Liver (tissue), 7 donors: ENCODE measurements at regions not wholly inside any gene's neighbourhood (a gene's known extent, or its start where the extent isn't known, plus 50 kb on each side); places are given as distances from the start of the nearest gene placed in this dataset.

Source experiments
- DNase-seq: peaks from one replicate; pipeline ENCODE4 v3.0.0-alpha.2; 2017; ENCODE audit warnings: low spot score
- H3K27ac ChIP-seq, 2 donors: one replicate each; pipeline ENCODE4 v1.7.0; 2013; ENCODE audit warnings: inconsistent platforms in 2 of 2, low read length in 2 of 2, control low read depth in 1 of 2, low read depth in 1 of 2, mild to moderate bottlenecking in 1 of 2
- H3K27me3 ChIP-seq, 4 donors: one replicate each; pipeline versions ENCODE4 v1.6.1 to v1.7.0; 2013; ENCODE audit warnings: low read length in 3 of 4, inconsistent platforms in 1 of 4, mild to moderate bottlenecking in 1 of 4, moderate library complexity in 1 of 4; ENCODE audit not compliant: control insufficient read depth in 4 of 4, insufficient read depth in 4 of 4
- H3K36me3 ChIP-seq, 4 donors: one replicate each; pipeline versions ENCODE4 v1.6.1 to v1.7.0; 2013; ENCODE audit warnings: low read length in 3 of 4, mild to moderate bottlenecking in 3 of 4, low read depth in 1 of 4, moderate library complexity in 1 of 4; ENCODE audit not compliant: control insufficient read depth in 4 of 4, insufficient read depth in 3 of 4
- H3K4me1 ChIP-seq, 4 donors: one replicate each; pipeline versions ENCODE4 v1.6.1 to v1.7.0; 2013; ENCODE audit warnings: low read length in 3 of 4, mild to moderate bottlenecking in 3 of 4, moderate library complexity in 1 of 4; ENCODE audit not compliant: control insufficient read depth in 4 of 4, insufficient read depth in 4 of 4
- H3K4me3 ChIP-seq, 3 donors: one replicate each; pipeline versions ENCODE4 v1.6.1 to v1.7.0; 2013; ENCODE audit warnings: low read length in 3 of 3, control low read depth in 1 of 3, low read depth in 1 of 3, mild to moderate bottlenecking in 1 of 3
- H3K9ac ChIP-seq, 2 donors: one replicate each; pipeline ENCODE4 v1.7.0; 2013; ENCODE audit warnings: low read length in 2 of 2, mild to moderate bottlenecking in 2 of 2, moderate library complexity in 2 of 2, control low read depth in 1 of 2, low read depth in 1 of 2
- H3K9me3 ChIP-seq, 4 donors: one replicate each; pipeline versions ENCODE4 v1.6.1 to v1.7.0; 2013; ENCODE audit warnings: low read length in 3 of 4; ENCODE audit not compliant: control insufficient read depth in 4 of 4
- EGR1 ChIP-seq, 2 donors: IDR thresholded peaks; 2 replicates each; pipeline ENCODE4 v1.6.1; 2016 to 2018; ENCODE audit warnings: antibody characterized with exemption in 2 of 2, low read depth in 2 of 2
- FOXA1 ChIP-seq: IDR thresholded peaks from 2 replicates; pipeline ENCODE4 v1.6.1; 2016; ENCODE audit warnings: antibody characterized with exemption
- FOXA2 ChIP-seq: IDR thresholded peaks from 2 replicates; pipeline ENCODE4 v1.6.1; 2016; ENCODE audit warnings: antibody characterized with exemption
- GABPA ChIP-seq, 2 donors: IDR thresholded peaks in 1 of 2; conservative IDR thresholded peaks in 1 of 2; 2 replicates each; pipeline ENCODE4 v1.6.1; 2016; ENCODE audit warnings: antibody characterized with exemption in 2 of 2, mild to moderate bottlenecking in 1 of 2, moderate library complexity in 1 of 2
- HNF4A ChIP-seq, 2 donors: conservative IDR thresholded peaks; 2 replicates each; pipeline ENCODE4 v1.6.1; 2016; ENCODE audit warnings: antibody characterized with exemption in 2 of 2, mild to moderate bottlenecking in 2 of 2
- HNF4G ChIP-seq: IDR thresholded peaks from 2 replicates; pipeline ENCODE4 v1.6.1; 2016; ENCODE audit warnings: antibody characterized with exemption
- JUND ChIP-seq, 2 donors: IDR thresholded peaks; 2 replicates each; pipeline ENCODE4 v1.6.1; 2016; ENCODE audit warnings: antibody characterized with exemption in 2 of 2
- NR2F2 ChIP-seq: IDR thresholded peaks from 2 replicates; pipeline ENCODE4 v1.6.1; 2016; ENCODE audit warnings: antibody characterized with exemption
- RAD21 ChIP-seq, 2 donors: IDR thresholded peaks; 2 replicates each; pipeline ENCODE4 v1.6.1; 2016; ENCODE audit warnings: antibody characterized with exemption in 2 of 2, mild to moderate bottlenecking in 2 of 2
- RXRA ChIP-seq, 2 donors: IDR thresholded peaks; 2 replicates each; pipeline ENCODE4 v1.6.1; 2017 to 2018; ENCODE audit warnings: antibody characterized with exemption in 2 of 2, mild to moderate bottlenecking in 1 of 2
- SP1 ChIP-seq: IDR thresholded peaks from 2 replicates; pipeline ENCODE4 v1.6.1; 2018; ENCODE audit warnings: antibody characterized with exemption, mild to moderate bottlenecking
- TAF1 ChIP-seq: conservative IDR thresholded peaks from 2 replicates; pipeline ENCODE4 v1.6.1; 2016; ENCODE audit warnings: antibody characterized with exemption, mild to moderate bottlenecking
- YY1 ChIP-seq: IDR thresholded peaks from 2 replicates; pipeline ENCODE4 v1.6.1; 2016; ENCODE audit warnings: antibody characterized with exemption, mild to moderate bottlenecking
- TF ChIP-seq, protein P1 (sequence below): IDR thresholded peaks from 2 replicates; pipeline ENCODE4 v1.6.1; 2016; ENCODE audit warnings: antibody characterized with exemption, mild to moderate bottlenecking
- TF ChIP-seq, protein P2 (sequence below): fragments of 150-350 bp; IDR thresholded peaks from 2 replicates; pipeline ENCODE4 v1.5.1; 2017; ENCODE audit warnings: improper control_type of control experiment, low read depth, low read length; ENCODE audit not compliant: missing input control
- TF ChIP-seq, protein P3 (sequence below): IDR thresholded peaks from 2 replicates; pipeline ENCODE4 v1.6.1; 2016; ENCODE audit warnings: antibody characterized with exemption
- TF ChIP-seq, protein P4 (sequence below): IDR thresholded peaks from 2 replicates; pipeline ENCODE4 v1.6.1; 2016; ENCODE audit warnings: antibody characterized with exemption
- TF ChIP-seq, protein P5 (sequence below): IDR thresholded peaks from 2 replicates; pipeline ENCODE4 v1.6.1; 2016; ENCODE audit warnings: antibody characterized with exemption
- donor health status: healthy.
- donor health status: healthy.
- donor health status: healthy.
- donor health status: healthy.

DNA sequence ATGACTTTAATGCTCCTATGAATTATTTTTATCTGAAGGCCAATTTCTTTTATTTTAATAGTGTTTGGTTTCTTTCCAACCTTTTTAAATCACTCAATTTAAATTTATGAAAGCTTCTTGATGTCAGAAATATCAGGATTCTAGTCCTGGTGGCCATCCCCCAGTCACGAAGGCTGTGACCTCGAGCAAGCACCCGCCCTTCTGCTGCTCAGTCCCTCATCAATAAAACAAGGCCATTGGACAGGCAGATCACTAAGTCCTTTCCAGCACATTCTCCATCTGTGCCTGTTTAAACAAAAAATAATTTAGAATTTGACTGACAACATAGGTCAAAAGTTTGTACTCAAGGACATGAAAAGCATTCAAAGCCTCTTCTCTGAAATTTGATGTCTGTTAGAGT, 483.6 kb upstream of the VRK2 start (continued):
- TF ChIP-seq, protein P1, sequence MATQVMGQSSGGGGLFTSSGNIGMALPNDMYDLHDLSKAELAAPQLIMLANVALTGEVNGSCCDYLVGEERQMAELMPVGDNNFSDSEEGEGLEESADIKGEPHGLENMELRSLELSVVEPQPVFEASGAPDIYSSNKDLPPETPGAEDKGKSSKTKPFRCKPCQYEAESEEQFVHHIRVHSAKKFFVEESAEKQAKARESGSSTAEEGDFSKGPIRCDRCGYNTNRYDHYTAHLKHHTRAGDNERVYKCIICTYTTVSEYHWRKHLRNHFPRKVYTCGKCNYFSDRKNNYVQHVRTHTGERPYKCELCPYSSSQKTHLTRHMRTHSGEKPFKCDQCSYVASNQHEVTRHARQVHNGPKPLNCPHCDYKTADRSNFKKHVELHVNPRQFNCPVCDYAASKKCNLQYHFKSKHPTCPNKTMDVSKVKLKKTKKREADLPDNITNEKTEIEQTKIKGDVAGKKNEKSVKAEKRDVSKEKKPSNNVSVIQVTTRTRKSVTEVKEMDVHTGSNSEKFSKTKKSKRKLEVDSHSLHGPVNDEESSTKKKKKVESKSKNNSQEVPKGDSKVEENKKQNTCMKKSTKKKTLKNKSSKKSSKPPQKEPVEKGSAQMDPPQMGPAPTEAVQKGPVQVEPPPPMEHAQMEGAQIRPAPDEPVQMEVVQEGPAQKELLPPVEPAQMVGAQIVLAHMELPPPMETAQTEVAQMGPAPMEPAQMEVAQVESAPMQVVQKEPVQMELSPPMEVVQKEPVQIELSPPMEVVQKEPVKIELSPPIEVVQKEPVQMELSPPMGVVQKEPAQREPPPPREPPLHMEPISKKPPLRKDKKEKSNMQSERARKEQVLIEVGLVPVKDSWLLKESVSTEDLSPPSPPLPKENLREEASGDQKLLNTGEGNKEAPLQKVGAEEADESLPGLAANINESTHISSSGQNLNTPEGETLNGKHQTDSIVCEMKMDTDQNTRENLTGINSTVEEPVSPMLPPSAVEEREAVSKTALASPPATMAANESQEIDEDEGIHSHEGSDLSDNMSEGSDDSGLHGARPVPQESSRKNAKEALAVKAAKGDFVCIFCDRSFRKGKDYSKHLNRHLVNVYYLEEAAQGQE, result no peak
- no peak for TF ChIP-seq FOXA1
- TF ChIP-seq JUND (IDR thresholded peaks at IDR 0.05), result no peak
- TF ChIP-seq FOXA2, result no peak
- no peak for TF ChIP-seq GABPA (IDR thresholded peaks at IDR 0.05 in 1 of 2, conservative IDR thresholded peaks at IDR 0.05 in 1 of 2)

DNA sequence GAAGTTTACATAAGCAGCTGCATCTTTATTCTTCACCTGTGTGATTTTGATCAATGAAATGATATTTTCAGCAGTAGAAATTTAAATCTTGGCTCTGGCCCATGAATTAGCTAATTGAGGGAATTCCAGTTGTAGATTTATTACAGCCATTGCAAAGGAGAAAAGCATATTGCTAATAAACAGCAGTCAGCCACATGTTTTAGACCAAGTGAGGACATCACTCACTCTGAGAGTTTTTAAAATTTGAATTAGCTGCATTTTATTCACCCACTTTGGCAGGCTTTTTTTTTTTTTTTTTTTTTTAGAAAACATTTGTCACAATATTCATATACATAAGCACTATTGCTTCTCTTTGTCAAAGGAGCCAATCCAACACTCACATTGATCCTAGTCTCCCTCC, 479.4 kb upstream of the VRK2 start:
- no peaks in the 10 kb centered on the region for H3K9me3 ChIP-seq
- H3K4me3 ChIP-seq, result no peak overlapping the region
- DNase-seq, result no peak
- H3K9ac ChIP-seq, result no peak overlapping the region
- no peak for TF ChIP-seq RXRA (IDR thresholded peaks at IDR 0.05)
- TF ChIP-seq, protein P2, sequence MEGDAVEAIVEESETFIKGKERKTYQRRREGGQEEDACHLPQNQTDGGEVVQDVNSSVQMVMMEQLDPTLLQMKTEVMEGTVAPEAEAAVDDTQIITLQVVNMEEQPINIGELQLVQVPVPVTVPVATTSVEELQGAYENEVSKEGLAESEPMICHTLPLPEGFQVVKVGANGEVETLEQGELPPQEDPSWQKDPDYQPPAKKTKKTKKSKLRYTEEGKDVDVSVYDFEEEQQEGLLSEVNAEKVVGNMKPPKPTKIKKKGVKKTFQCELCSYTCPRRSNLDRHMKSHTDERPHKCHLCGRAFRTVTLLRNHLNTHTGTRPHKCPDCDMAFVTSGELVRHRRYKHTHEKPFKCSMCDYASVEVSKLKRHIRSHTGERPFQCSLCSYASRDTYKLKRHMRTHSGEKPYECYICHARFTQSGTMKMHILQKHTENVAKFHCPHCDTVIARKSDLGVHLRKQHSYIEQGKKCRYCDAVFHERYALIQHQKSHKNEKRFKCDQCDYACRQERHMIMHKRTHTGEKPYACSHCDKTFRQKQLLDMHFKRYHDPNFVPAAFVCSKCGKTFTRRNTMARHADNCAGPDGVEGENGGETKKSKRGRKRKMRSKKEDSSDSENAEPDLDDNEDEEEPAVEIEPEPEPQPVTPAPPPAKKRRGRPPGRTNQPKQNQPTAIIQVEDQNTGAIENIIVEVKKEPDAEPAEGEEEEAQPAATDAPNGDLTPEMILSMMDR, result no peak
- TF ChIP-seq FOXA2, result no peak
- TF ChIP-seq RAD21 (IDR thresholded peaks at IDR 0.05), result no peak
- TF ChIP-seq, protein P1, result no peak
- no peak for TF ChIP-seq GABPA (IDR thresholded peaks at IDR 0.05 in 1 of 2, conservative IDR thresholded peaks at IDR 0.05 in 1 of 2)
- no peak for TF ChIP-seq SP1
- no peak for TF ChIP-seq FOXA1
- no peak for TF ChIP-seq NR2F2
- TF ChIP-seq EGR1 (IDR thresholded peaks at IDR 0.05; ENCODE audit: low read depth in 2 of 2), result no peak
- no peak for TF ChIP-seq YY1
- no peak for TF ChIP-seq HNF4A (conservative IDR thresholded peaks at IDR 0.05)
- TF ChIP-seq HNF4G, result no peak
- TF ChIP-seq, protein P3, sequence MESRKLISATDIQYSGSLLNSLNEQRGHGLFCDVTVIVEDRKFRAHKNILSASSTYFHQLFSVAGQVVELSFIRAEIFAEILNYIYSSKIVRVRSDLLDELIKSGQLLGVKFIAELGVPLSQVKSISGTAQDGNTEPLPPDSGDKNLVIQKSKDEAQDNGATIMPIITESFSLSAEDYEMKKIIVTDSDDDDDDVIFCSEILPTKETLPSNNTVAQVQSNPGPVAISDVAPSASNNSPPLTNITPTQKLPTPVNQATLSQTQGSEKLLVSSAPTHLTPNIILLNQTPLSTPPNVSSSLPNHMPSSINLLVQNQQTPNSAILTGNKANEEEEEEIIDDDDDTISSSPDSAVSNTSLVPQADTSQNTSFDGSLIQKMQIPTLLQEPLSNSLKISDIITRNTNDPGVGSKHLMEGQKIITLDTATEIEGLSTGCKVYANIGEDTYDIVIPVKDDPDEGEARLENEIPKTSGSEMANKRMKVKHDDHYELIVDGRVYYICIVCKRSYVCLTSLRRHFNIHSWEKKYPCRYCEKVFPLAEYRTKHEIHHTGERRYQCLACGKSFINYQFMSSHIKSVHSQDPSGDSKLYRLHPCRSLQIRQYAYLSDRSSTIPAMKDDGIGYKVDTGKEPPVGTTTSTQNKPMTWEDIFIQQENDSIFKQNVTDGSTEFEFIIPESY, result no peak
- no peak for TF ChIP-seq JUND (IDR thresholded peaks at IDR 0.05)
- TF ChIP-seq, protein P4, sequence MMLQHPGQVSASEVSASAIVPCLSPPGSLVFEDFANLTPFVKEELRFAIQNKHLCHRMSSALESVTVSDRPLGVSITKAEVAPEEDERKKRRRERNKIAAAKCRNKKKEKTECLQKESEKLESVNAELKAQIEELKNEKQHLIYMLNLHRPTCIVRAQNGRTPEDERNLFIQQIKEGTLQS, result no peak
- no peak for TF ChIP-seq TAF1
- TF ChIP-seq, protein P5, sequence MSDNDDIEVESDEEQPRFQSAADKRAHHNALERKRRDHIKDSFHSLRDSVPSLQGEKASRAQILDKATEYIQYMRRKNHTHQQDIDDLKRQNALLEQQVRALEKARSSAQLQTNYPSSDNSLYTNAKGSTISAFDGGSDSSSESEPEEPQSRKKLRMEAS, result no peak
- H3K4me1 ChIP-seq, result no peaks in the 10 kb centered on the region
- no peaks in the 10 kb centered on the region for H3K27me3 ChIP-seq
- H3K36me3 ChIP-seq, result no peaks in the 10 kb centered on the region
- no peak overlapping the region for H3K27ac ChIP-seq
